ENCODE measurements at regions not wholly inside any gene's neighbourhood (a gene's known extent, or its start where the extent isn't known, plus 50 kb on each side); places are given as distances from the start of the nearest gene placed in this dataset.

DNA sequence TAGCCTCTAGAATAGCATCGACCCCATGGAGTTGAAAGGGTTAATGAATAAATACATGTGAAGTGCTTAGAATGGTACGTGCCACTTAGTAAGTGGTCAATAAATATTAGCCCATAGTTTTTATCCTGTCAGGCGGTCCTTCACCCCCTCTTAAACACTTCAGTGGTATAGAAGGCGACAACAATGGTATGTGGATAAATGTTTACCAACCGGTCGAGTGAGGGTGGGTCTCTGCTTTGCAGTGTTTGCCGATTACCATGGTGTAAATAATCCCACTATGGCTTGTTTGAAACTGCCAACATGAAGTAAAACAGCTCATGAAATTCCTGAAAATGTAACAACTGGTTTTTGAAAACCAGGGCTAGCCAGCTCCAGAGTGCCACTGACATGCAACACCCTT lies 541.2 kb downstream of the BUD13 start:
- DNase-seq: no peak

DNA sequence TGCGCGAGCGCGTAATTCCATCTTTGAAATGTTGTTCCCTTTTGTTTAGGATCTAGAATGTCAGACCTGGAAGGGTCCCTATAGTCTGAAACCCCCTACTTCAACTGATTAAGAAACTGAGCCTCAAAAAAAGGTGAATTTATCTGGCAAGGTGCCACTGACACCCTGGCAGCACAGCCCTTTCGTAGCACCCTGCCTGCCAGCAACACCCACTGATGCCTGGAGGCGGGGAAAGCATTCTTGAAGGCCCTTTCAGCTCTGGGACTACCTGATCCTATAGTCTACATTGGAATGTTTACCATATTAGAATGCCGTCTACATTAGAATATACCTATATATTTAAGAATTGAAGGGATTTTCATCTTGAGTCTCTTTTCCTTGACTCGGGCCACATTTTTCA lies 542.3 kb downstream of the BUD13 start:
- no peak for DNase-seq

- DNase-seq: peak; percentile 83
These were observed 543.4 kb downstream of the BUD13 start for GRCh38 chr11:116229236-116229970.

DNA sequence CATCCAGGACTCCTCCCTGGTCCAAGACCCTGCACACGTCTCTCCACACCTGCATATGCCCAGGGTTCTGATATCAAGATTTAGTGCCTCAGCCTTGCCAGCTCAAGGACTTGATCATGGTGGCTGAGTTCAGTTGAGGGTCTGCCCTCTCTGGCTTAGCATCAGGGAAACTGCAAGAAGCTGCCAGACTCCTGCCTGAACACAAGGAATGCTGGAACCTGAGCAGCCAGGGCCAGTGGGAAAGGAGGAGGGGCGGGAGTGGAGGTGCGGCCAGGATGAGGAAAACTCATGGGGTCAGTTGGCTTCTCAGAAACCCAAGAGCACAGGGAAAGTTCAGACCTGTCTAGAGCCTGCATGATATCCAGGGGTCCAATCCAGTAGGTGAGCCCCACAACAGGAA lies 546.1 kb downstream of the BUD13 start:
- no peak for DNase-seq

DNA sequence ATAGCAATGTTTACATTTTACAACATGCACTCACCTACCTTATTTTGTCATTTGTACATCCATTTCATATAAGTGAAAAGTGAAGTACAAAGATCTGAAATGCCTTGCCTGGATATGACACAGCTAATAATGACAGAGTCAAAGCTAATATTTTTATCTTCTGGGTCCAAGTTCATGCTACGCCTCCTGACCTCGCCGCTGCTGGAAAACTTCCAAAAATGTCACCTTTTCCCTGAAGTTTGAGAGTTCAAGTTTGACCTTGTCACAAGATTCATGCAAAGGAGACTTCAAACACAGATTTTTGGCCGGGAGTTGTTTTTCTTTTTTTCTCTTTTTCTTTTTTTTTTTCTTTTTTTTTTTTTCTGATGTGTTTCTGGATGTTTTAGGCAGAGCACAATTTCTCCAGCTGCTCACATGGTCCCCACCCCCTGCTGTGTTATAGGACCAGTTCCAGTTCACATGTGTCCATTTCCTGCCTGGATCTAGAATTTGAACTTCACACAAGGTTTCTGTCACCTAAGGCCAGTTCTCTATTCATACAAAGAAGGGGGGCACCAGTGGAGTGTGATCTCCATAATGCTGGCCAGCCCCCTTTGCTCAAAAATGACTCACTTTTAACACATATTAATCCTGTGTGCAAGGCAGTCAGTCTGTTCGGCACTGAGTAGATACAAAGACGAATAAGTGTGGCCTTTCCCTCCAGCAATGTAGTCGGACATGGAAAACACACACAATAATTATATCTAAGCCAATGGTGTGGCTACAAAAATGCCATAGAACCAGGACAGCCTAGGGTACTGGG lies 546.8 kb downstream of the BUD13 start:
- no peak for DNase-seq

GRCh38 chr11:116225236-116225635 lies 547.6 kb downstream of the BUD13 start:
- no peak for DNase-seq

- DNase-seq: no peak
These were observed 547.9 kb downstream of the BUD13 start for GRCh38 chr11:116224889-116225200.

DNA sequence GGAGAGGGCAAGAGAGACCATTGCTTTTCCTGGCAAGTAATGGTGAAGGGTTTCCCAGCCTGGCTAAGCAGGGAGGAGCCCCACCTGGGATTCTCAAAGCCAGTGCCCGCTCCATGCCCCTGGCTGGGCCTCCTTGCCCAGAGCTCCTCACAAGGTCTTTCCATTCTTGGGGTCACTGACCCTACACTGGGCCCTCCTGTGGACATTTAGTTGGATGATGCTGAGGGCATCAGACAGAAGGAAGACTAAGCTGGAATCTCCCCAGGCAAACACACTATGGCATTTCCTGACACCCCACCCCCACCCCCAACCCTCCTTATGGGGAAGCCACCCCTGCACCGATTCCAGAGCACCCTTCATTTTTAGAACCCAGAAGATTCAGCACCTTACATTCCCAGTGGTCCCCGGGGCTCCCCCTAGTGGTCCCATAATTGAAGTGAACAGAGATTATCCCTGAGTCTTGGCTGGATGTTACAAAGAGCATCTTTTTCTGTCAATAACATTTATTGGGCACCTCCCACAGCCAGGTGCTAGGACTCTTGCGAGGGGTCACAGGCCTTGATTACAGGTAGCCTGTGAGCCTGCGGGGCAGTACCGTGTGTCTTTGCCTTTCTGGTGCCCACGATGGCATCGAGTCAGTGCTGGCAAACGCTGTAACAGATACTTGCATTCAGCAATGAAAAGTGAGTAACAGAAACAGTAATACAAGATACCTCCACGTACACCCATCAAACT lies 548.5 kb downstream of the BUD13 start:
- no peak for DNase-seq

DNA sequence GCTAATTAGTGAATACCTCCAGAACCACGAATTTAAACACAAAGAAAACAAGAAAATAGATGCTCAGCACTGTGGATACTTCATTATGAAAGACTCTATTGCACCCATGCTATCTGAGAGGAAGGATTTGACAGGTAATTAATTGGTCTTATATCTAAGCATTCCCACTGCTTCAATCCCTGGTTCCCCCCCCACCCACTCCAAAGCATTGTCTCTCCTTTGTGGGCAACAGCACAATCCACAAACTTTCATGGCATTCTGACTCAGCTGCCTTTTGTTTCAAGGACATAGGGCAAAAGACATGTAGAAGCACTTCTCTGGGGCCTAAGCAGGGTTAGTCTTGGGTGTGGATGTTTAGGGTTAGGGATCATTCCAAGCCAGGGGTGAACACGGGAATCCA lies 551.4 kb downstream of the BUD13 start:
- DNase-seq: no peak

- no peak for DNase-seq
These were observed 553.6 kb downstream of the BUD13 start for GRCh38 chr11:116219171-116219635.

DNA sequence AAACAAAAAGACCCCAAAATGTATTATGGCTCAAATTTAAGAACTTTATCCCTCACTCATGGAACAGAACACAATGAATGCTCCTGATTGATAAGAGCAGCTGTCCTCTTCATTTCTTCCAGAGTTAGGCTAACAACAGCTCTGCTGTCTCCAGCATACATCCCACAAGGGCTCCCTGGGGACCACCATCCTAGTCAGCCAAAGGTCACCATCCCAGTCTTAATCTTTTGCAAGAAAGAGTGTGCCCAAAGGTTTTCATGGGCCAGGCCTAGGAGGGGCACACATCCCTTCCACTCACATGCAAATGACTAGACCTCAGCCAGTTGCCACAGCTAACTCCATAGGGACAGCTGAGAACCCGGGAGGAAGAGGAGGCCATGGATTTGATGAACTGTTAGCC lies 555.3 kb downstream of the BUD13 start:
- DNase-seq: no peak

- DNase-seq: no peak
These were observed 555.8 kb downstream of the BUD13 start for GRCh38 chr11:116217006-116217405.

GRCh38 chr11:116215471-116216113 lies 557.2 kb downstream of the BUD13 start:
- no peak for DNase-seq

- DNase-seq: no peak
These were observed 561.6 kb downstream of the BUD13 start for GRCh38 chr11:116211147-116211546.

DNA sequence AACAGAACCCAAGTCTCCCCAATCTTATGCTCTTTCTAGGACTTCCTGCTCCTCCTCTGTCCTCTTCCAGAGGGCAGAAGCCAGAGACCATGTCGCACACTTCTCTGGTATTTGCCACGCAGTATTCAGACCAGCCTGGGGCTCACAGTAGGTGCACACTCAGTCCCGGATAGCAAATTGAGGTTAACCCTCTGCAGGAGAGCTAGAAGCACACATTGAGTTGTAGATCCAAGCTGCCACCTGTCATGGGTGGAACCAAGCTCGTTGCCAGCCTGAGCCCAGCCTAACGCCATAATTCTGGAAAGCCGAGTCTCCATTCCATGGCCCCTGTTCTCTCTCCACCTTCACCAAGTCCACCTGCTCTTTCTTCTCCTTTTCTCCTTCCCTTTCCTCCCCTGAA lies 562.1 kb downstream of the BUD13 start:
- DNase-seq: no peak

- DNase-seq: no peak
These were observed 563.5 kb downstream of the BUD13 start for GRCh38 chr11:116209255-116209654.

DNA sequence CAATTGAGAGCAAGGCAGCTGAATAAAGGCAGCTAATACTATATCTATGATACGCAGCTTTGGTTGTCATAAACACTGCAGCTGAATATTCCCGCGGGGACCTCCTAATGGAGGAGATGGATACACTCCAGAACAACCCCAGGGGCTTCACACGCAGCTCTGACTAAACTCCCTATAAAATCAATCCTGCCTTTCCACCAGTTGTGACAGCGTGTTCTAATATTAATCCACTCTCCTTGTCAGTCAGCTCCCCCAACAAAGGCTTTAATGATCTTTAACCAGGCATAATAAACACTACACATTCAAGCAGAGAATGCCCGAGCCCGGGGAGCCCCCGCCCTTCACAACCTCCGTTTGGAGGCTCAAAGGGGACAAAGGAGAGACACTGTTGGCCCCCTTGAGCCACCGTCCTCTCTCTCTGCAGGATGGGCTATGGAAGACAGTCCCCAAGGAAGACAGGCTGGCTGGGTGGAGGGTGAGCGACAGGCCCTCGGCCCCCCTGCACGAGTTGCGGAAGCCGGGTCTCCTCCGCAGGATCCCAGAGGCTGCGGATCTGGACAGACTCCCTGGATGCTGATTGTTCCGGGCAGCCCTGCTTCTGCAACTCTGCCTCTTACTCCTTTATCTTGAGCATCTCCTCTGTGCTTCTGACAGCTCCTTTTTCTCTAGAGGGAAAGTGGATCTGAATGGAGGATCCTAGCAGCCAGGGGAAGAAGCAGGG lies 565.2 kb downstream of the BUD13 start:
- no peak for DNase-seq

GRCh38 chr11:116207019-116207418 lies 565.8 kb downstream of the BUD13 start:
- DNase-seq: no peak

DNA sequence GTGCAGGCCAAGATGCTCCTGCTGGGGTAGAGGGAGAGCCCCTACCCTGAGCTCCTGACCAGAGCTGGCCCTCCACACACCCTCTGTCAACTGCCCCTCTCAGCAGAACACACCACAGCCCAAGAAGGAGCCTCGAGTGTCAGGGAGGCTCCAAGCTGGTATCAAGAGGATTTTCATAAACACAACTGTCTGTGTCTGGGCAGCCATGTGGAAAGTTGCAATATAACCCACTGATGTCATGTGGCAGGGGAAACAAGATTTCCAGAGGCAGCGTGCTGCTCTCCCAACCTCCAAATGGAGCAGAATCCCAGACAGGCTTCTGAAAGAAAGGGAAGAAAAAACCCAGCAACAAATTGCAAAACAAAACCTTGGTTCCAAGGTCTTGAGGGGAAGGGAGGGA lies 569.9 kb downstream of the BUD13 start:
- DNase-seq: no peak

GRCh38 chr11:116200564-116200963 lies 572.2 kb downstream of the BUD13 start:
- DNase-seq: no peak

- no peak for DNase-seq
These were observed 573.6 kb downstream of the BUD13 start for GRCh38 chr11:116199182-116199581.

GRCh38 chr11:116194156-116194904 lies 578.5 kb downstream of the BUD13 start:
- DNase-seq: no peak

All from left hindlimb (tissue), 1 donor.